Erythroblast (primary cell): ENCODE measurements at regions not wholly inside any gene's neighbourhood (a gene's known extent, or its start where the extent isn't known, plus 50 kb on each side); places are given as distances from the start of the nearest gene placed in this dataset.
"Not testable (repeated sequence)": the region's sequence is repeated elsewhere in the genome, so short reads cannot be mapped to it uniquely, and the experiment has no call there.

Source experiments
- DNase-seq, 2 experiments: peaks; one replicate each; lab custom pipeline; 2025; lab: John Stamatoyannopoulos, UW
- GATA1 ChIP-seq: IDR thresholded peaks from 2 replicates; pipeline ENCODE4 v1.6.1; 2011; ENCODE audit warnings: low read depth, mild to moderate bottlenecking, control low read depth, low read length, moderate library complexity
- POLR2A ChIP-seq: IDR thresholded peaks from 2 replicates; pipeline ENCODE4 v1.6.1; 2011; ENCODE audit warnings: mild to moderate bottlenecking, low read length

DNA sequence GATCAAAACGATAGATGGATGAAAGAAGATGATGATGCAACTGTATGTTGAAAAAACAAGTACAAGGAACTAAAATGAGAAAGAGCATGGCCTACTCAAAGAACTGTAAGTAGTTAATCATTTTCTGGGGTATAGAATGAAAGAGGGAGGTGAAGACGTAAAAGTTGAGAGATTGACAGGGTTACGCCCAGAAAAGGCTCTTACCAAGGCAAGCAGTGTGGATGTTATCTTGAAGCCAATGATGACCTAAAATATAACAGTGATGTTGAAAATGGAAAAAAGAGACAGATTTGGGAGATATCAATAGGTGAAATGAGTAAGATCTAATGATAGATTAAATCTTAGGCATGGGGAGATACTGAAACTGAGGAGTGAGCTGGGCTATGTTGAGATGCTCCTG lies 80.4 kb upstream of the GNAQ start:
- TF ChIP-seq POLR2A = no peak
- no peak for TF ChIP-seq GATA1
- DNase-seq = no peak

DNA sequence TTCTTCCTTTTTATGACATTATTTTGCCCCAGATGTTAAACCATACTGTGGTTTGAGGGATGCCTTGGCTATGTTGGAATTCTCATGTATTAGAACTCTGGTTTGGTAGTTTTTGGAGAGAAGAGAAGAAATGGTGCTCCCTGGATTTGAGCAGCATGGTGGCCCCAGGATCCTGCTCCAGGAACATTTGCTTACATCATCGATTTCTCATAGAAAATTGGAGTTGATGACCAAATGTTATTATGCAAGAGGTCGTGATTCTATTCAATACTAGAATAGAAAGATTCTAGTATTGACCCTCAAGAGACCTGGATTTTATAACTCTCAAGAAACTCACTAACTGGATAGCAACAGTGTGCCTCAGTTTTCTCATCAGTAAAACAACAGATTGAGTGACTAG lies 77.5 kb upstream of the GNAQ start:
- TF ChIP-seq POLR2A (no peak), GATA1 (no peak)
- no peak for DNase-seq

DNA sequence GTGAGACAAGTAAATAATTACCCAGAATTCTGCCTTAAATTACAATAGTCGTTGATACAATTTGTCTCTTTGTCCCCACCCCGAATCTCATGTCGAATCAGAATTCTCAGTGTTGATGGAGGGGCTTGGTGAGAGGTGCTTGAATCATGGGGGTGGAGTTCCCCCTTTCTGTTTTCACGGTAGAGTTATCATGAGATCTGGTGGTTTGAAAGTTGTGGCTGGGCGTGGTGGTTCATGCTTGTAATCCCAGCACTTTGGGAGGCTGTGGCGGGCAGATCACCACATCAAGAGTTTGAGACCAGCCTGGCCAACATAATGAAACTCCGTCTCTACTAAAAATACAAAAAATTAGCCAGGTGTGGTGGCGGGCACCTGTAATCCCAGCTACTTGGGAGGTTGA lies 75.0 kb upstream of the GNAQ start:
- not testable (repeated sequence) for DNase-seq

DNA sequence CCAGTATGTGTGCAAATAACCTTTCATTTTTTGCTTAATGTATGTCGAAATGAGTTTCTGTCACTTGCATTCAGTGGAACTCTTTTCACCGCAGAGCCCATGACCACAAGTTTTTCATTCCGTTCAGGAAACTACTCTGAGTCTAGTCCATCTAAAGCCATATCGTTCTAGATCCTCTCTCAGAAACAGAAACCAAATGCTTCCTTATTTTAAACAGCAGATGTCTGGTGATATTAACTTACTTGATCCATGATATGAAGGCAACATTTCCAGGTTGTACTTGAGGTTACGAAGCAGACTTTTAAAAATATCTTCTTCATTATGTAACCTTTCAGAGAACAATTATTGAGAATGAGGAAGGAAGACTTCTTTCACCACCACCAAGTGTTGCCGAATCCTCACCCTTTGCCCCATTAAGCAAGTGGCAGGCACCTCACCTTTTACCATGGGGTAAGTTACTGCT lies 72.4 kb upstream of the GNAQ start:
- no peak for TF ChIP-seq GATA1

DNA sequence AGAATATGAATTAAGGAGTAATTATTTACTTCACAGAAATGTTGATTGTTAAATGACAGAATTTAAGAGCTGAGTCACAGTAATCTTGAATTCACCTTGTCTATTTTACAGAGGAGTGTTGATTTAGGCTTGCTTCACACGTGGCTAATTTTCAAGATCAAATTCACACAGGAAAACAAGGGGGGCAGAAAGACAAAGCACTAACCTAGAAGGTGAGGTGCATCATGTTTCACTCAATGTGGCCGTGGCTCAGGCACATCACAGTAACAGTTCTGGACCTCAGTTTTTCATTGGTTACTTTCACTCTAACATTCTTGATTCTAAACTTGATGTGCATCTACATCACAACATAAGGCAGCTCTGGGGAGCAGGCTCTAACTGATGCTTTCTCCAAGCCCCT lies 69.6 kb upstream of the GNAQ start:
- DNase-seq = no peak
- TF ChIP-seq GATA1 = no peak
- no peak for TF ChIP-seq POLR2A

More for the DNA sequence above, 72.4 kb upstream of the GNAQ start:
- DNase-seq = no peak

DNA sequence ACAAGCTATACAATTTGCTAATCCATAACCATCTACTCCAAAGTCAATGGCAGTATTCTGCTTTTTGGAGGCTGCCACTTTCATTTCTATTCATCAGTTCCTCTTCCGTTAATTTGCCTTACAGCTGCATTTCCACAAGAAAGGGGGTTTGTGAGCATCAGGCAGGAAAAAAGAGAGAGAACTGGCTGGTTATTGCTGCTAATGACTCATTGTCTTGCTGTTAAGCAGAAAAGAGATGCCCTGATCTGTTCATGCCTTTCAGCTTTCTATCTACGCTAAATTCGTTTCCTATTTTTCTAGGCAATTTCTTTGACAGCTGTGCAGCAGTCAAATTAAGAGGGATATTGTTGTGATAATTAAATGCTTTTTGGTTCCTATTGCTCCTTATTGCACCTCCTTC lies 65.9 kb upstream of the GNAQ start:
- no peak for DNase-seq
- TF ChIP-seq POLR2A (no peak), GATA1 (no peak)

DNA sequence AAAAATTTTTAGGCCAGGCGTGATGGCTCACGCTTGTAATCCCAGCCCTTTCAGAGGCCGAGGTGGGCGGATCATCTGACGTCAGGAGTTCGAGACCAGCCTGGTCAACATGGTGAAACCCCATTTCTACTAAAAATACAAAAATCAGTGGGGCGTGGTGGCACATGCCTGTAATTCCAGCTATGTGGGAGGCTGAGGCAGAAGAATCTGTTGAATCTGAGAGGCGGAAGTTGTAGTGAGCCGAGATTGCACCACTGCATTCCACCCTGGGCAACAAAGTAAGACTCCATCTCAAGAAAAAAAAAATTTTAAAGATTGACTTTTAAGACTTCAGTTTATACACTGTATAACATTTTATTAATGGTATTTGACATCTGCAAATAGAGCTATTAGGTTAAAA lies 60.1 kb upstream of the GNAQ start:
- no peak for DNase-seq
- TF ChIP-seq POLR2A = no peak
- no peak for TF ChIP-seq GATA1

DNA sequence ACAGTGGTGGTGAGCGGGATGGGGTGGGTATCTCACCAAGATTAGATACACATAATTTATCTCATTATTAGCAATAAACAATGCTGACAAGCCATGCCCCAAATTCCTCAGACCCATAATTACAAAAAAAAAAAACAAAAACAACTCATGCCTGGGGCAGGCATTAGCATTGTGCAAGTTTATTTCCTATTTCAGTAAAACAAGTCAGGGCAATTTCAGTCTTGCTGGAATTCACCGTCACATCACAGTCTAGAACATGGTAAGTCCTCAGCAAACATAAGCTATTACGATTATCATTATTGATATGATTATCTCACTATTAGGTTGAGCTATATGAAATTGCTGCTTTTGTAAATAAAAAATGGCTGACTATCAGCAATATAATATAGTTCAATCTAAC lies 57.5 kb upstream of the GNAQ start:
- DNase-seq = no peak
- TF ChIP-seq GATA1 (no peak), POLR2A (no peak)

DNA sequence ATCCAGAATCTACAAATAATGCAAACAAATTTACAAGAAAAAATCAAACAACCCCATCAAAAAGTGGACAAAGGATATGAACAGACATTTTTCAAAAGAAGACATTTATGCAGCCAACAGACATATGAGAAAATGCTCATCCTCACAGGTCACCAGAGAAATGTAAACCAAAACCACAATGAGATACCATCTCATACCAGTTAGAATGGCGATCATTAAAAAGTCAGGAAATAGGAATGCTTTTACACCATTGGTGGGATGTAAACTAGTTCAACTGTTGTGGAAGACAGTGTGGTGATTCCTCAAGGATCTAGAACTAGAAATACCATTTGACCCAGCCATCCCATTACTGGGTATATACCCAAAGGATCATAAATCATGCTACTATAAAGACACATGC lies 56.6 kb upstream of the GNAQ start:
- DNase-seq = not testable (repeated sequence)
